LNCAP (cell line): ENCODE measurements at regions not wholly inside any gene's neighbourhood (a gene's known extent, or its start where the extent isn't known, plus 50 kb on each side); places are given as distances from the start of the nearest gene placed in this dataset.

ENCODE experiments used
- TF ChIP-seq, protein P1 (sequence below): fragments of 450-650 bp; IDR thresholded peaks from 2 replicates; pipeline ENCODE4 v1.5.1; 2017; ENCODE audit warnings: mild to moderate bottlenecking

DNA sequence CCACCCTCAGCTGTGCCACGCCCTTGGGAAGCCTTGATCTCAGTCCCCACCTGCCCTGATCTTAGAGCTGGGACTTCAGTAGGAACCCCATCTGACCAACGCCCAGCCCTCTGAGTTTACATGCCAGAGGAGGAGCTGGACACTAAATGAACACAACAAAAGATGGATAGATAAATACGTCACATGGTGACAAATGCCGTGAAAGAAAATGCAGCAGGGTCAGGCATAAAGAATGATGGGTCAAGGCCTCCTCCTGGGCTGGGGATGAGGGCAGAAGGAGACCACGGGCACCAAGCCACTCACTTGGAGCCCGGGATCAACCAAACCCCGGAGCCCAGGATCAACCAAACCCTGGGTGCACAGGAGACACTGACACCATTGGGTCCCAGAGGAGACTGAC is 354.9 kb downstream of the C16orf95 start:
- TF ChIP-seq, protein P1, sequence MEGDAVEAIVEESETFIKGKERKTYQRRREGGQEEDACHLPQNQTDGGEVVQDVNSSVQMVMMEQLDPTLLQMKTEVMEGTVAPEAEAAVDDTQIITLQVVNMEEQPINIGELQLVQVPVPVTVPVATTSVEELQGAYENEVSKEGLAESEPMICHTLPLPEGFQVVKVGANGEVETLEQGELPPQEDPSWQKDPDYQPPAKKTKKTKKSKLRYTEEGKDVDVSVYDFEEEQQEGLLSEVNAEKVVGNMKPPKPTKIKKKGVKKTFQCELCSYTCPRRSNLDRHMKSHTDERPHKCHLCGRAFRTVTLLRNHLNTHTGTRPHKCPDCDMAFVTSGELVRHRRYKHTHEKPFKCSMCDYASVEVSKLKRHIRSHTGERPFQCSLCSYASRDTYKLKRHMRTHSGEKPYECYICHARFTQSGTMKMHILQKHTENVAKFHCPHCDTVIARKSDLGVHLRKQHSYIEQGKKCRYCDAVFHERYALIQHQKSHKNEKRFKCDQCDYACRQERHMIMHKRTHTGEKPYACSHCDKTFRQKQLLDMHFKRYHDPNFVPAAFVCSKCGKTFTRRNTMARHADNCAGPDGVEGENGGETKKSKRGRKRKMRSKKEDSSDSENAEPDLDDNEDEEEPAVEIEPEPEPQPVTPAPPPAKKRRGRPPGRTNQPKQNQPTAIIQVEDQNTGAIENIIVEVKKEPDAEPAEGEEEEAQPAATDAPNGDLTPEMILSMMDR: no peak

DNA sequence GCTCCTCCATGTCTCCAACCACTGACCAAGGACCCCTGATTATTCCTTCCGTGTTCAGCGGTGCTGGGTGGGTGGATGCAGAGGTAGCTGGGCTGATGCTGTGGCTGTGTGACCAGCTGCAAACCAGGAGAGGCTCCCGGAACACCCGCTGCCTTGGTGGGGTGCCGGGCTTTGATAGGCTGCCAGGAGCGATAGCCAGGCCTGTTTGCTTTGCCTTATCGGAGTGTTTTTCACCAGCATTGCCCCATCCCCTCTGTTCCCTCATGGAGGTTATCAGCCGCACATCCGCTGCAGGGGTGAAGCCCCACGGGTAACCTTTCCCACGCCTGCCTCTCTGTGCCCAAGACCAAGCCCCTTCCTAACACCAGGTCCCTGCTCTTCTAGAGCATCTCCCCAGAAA is 354.3 kb downstream of the C16orf95 start:
- TF ChIP-seq, protein P1: no peak

GRCh38 chr16:86963600-86964575 is 353.3 kb downstream of the C16orf95 start:
- TF ChIP-seq, protein P1: no peak

GRCh38 chr16:86964796-86965241 is 352.4 kb downstream of the C16orf95 start:
- TF ChIP-seq, protein P1: no peak

GRCh38 chr16:86965331-86965730 is 351.9 kb downstream of the C16orf95 start:
- TF ChIP-seq, protein P1: no peak

DNA sequence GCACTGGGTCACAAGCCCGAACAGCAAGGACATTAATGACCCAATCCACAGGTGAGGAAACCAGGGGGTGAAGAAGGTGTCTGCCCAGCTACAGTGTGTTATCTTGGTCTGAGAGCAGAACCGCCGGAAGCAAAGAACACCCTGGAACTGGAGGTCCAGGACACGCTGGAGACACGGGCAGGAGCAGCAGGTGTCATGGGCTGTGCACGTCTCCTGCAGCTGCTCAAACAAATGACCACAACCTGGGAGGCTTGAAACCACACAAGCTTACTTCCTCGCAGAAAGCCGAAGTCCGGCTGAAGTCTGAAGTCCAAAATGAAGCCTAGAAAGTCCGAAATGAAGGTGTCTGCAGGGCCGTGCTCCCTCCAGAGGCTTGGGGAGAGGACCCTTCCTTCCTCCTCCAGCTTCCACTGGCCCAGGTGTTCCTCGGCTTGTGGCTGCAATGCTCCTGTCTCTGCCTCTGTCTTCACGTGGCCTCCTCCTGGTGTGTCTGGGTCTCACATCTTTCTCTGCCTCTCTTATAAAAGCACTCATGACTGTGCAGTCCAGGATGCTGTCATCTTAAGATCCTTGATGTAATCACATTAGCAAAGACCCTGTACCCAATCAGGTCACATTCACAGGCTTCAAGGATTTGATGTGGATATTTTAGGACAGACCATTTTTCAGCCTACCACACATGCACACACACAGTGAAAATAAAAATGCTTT is 351.2 kb downstream of the C16orf95 start:
- TF ChIP-seq, protein P1: no peak

DNA sequence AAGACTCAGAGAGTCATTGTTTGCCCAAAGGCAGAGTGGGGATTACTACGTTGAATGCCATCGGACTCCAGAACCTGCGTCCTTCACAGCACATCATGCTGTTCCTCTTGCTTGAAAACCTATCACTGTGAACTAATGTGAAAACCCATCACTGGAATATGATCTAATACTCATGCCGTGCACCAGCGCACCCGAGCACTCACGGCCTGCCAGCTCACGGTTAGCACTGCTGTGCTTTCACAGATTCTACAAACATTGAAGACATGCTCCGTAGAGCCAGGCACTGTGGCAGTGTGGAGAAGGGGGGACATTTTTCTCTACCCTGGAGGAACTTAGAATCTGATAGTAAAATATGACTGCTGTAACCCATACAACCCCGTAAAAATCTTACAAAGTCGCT is 350.4 kb downstream of the C16orf95 start:
- TF ChIP-seq, protein P1: no peak
